C4-2B (cell line): ENCODE measurements at regions not wholly inside any gene's neighbourhood (a gene's known extent, or its start where the extent isn't known, plus 50 kb on each side); places are given as distances from the start of the nearest gene placed in this dataset.
"Not testable (repeated sequence)": the region's sequence is repeated elsewhere in the genome, so short reads cannot be mapped to it uniquely, and the experiment has no call there.

Source experiments
- H3K27ac ChIP-seq: fragments of 450-650 bp; 2 replicates; pipeline ENCODE4 v1.5.1; 2017
- CTCF ChIP-seq: fragments of 450-650 bp; conservative IDR thresholded peaks from 2 replicates; pipeline ENCODE4 v1.5.1; 2017; ENCODE audit warnings: mild to moderate bottlenecking
- ZFX ChIP-seq: fragments of 450-650 bp; IDR thresholded peaks from 2 replicates; pipeline ENCODE4 v1.6.1; 2017

DNA sequence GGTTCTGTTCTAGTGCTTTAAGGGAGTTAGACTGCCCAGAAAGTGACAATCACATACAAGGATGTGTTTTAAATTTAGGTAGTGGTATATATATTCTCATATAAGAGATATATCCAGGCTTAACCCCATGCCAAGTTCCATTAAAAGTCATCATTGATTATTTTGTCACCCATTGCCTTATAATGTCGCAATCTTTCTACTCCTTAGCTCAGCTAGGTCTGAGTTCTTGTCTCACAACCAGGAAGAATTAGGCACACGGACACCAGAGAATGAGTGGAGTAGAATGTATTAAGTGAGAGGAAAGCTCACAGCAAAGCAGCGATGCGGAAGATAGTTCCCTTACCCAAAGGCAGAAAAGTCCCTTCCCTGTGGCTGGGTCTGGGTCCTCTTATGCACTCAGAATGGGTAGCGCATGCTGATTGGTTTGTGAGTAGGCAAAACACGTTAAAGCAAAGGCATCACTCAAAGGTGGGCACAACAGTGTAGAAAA lies 197.2 kb upstream of the AHR start:
- H3K27ac ChIP-seq, result no peak overlapping the region
- TF ChIP-seq CTCF (no peak), ZFX (no peak)

DNA sequence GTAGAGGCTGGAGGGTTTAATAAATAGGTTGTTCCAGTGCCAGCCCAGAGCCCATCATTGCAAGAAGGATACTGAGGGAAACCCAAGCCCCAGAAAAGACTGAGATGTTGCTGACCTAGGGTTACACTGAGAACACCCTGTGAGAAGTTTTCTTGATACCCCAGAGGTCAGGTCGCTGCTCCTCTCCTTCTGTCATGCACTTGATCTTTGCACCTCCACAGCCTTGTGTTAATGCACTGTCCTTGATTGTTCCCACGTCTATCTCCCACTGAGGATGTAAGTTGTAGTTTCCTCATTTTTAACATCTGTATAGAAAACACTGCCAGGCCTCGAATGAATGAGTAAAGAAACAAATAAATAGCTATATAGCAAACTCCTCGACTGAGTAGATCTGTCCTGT lies 195.3 kb upstream of the AHR start:
- no peak for TF ChIP-seq ZFX
- no peak for TF ChIP-seq CTCF
- H3K27ac ChIP-seq, result no peak overlapping the region

GRCh38 chr7:17103984-17104383 lies 194.5 kb upstream of the AHR start:
- TF ChIP-seq CTCF (no peak), ZFX (no peak)
- no peak overlapping the region for H3K27ac ChIP-seq

- TF ChIP-seq ZFX (no peak), CTCF (no peak)
- H3K27ac ChIP-seq, result no peak overlapping the region
These were observed 194.0 kb upstream of the AHR start for GRCh38 chr7:17104419-17104818.

DNA sequence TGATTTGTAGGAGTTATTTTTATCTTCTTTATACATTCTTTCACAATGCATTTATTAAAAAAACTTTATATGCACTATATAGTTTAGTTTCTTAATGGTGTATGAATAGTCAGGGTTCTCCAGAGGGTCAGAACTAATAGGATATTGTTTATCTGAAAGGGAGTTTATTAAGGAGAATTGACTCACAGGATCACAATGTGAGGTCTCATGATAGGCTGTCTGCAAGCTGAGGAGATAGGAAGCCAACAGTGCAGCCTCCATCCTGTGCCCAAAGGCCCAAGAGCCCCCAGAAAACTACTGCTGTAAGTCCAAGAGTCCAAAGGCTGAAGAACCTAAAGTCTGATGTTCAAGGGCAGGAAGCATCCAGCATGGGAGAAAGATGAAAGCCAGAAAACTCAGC lies 192.8 kb upstream of the AHR start:
- TF ChIP-seq CTCF (no peak), ZFX (no peak)
- H3K27ac ChIP-seq, result no peak overlapping the region

DNA sequence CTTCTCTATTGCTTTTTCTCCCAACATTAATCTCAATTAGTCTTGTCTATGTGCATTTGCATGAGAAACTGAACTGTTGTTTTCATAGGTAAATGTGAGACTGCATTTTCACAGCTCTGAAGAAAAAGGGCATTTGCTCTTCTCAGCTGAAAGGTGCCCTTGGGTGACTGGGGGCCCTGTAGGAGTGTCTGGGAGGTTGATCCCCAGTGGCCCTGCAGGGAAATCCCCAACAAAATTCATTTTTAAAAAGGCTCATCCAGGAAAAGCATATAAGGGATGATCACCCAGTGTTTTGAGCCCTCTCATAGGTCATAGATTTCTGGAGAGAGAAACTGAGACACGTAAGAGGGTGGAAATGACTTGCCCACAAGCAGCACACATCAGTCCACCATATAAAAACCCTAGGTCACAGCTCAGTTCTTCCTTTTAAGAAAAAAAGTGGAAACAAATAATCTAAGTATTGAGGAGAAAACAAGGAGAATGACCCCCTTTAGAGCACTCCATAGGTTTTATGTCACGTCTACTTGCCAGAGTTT lies 190.3 kb upstream of the AHR start:
- TF ChIP-seq ZFX (no peak), CTCF (no peak)
- H3K27ac ChIP-seq, result no peak overlapping the region

DNA sequence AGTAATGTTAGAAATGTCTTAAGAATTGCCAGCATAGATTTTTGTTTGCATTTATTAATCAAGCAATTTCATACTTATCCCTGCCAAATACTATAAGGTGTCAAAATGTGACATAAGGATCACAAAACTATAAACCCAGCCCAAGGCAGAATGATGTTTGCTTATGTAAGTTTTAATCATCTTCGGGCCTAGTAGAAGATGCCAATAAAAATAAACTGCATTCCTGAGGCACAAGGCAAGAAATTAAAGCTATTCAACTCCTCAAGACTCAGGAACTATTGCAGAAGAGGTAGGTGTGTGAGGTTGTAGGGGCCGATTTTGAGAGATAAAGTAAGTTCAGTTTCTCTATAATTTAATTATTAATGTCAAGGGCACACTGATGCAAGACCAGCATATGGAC lies 189.4 kb upstream of the AHR start:
- H3K27ac ChIP-seq, result no peak overlapping the region
- TF ChIP-seq ZFX (no peak), CTCF (no peak)

GRCh38 chr7:17113770-17114169 lies 184.7 kb upstream of the AHR start:
- not testable (repeated sequence) for H3K27ac ChIP-seq
